Heart right ventricle (tissue), 16 donors: ENCODE measurements at regions not wholly inside any gene's neighbourhood (a gene's known extent, or its start where the extent isn't known, plus 50 kb on each side); places are given as distances from the start of the nearest gene placed in this dataset.

ENCODE experiments used
- ATAC-seq, 8 donors: fragments of 200-7000 bp; cut with Tn5 transposase; one replicate each; pipeline ENCODE4 v1.9.1; 2020; ENCODE audit warnings: mild to moderate bottlenecking in 8 of 8, moderate library complexity in 8 of 8, moderate number of reproducible peaks in 1 of 8
- DNase-seq, 2 donors: peaks; one replicate each; pipeline ENCODE4 v3.0.0-alpha.2; 2020
- H3K27ac ChIP-seq, 10 donors: fragments of 200-600 bp; sonication (generic) in 2 of 10; one replicate each; pipeline versions ENCODE4 v1.5.0 to v1.8.0; 2020 to 2022; ENCODE audit warnings: mild to moderate bottlenecking in 3 of 10
- H3K27me3 ChIP-seq, 7 donors: fragments of 200-600 bp; one replicate each; pipeline ENCODE4 v1.8.0; 2021 to 2022; ENCODE audit warnings: mild to moderate bottlenecking in 2 of 7
- H3K36me3 ChIP-seq, 9 donors: fragments of 200-600 bp; sonication (generic) in 1 of 9; one replicate each; pipeline versions ENCODE4 v1.5.0 to v1.8.0; 2020 to 2022; ENCODE audit warnings: mild to moderate bottlenecking in 2 of 9
- H3K4me1 ChIP-seq, 9 donors: fragments of 200-600 bp; sonication (generic) in 1 of 9; one replicate each; pipeline versions ENCODE4 v1.5.0 to v1.8.0; 2020 to 2022; ENCODE audit warnings: mild to moderate bottlenecking in 4 of 9
- H3K4me3 ChIP-seq, 10 donors: fragments of 200-600 bp; sonication (generic) in 2 of 10; one replicate each; pipeline versions ENCODE4 v1.5.0 to v1.8.0; 2020 to 2022; ENCODE audit warnings: mild to moderate bottlenecking in 7 of 10, moderate library complexity in 2 of 10
- H3K9me3 ChIP-seq, 11 donors: fragments of 200-600 bp in 10 of 11; sonication (generic) in 2 of 11; one replicate each; pipeline versions ENCODE4 v1.5.0 to v1.8.0; 2013 to 2022; ENCODE audit warnings: mild to moderate bottlenecking in 2 of 11, control low read depth in 1 of 11, moderate library complexity in 1 of 11
- CTCF ChIP-seq, 9 donors: fragments of 200-600 bp; sonication (generic) in 2 of 9; IDR thresholded peaks; one replicate each; pipeline versions ENCODE4 v1.5.0 to v1.8.0; 2021 to 2022; ENCODE audit warnings: antibody characterized with exemption in 9 of 9, mild to moderate bottlenecking in 5 of 9, moderate library complexity in 1 of 9
- WGBS, 2 donors: extraction: QIAGEN DNeasy Blood & Tissue Kit; methylation state at CpG; one replicate each; pipeline ENCODE4 v1.1.7; 2013; ENCODE audit warnings: inconsistent platforms in 1 of 2; 5-methylcytosine and 5-hydroxymethylcytosine counted together
- intact Hi-C, 10 donors: fragments of 100-400 bp; cut with DNase I; formaldehyde crosslinking; loops; one replicate each; pipeline versions ENCODE4 v1.11.1 to v1.14.2; 2022
- donor health status: Arrhythmogenic right ventricular cardiomyopathy.
- donor health status: ischemic (EF 13 %, LVEDD 7.1; RV severe dilation, severe dysfunction).
- donor health status: healthy with polysubstance abuse.
- donor health status: DM: no; HTN: yes; CAD: no.
- donor health status: DM: no; HTN: no; CAD: no.
- donor health status: ischemic (EF 25% LVEDD 6.9; RV normal size, moderate dysfunction).
- donor health status: ischemic (EF 25% LVEDD 5.7; RV mildly dilated, moderate dysfunction).
- donor health status: healthy.
- donor health status: DM: yes; HTN: yes; CAD: no.
- donor health status: Ischemic cardiomyopathy.
- donor health status: ischemic (EF 35%, LVEDD 5.7; RV mildly dilated, moderate dysfunction).
- donor health status: nonischemic (EF 11% LVEDD 7.7; RV severe dilation, severe dysfunction).
- donor health status: DM: yes; HTN: yes; CAD: no.
- donor health status: PGD.
- donor health status: ischemic (EF 29% LVEDD 5.4; RV normal size, mild dysfunction).
- donor health status: nonischemic (EF 23%, LVEDD 6.1; RV moderate dilation, normal function).

- Histone ChIP-seq H3K4me1 (peaks cover 0 to 47% (median 11%) of the 10 kb centered on the region in 9 donors), H3K27me3 (no peaks in the 10 kb centered on the region), H3K27ac (peak overlapping the region; percentile 51 to 95 (median 86)), H3K4me3 (peak overlapping the region in 9 of 10 donors; percentile 11 to 52 (median 45)), H3K36me3 (no peaks in the 10 kb centered on the region), H3K9me3 (no peaks in the 10 kb centered on the region)
- intact Hi-C loops: loop anchor here in 4 of 10 donors (5.0 to 10.0 kb wide), 5 partner anchors 105 to 595 kb away; partner anchors contain the start of gene FUT8 (in 3 of the 4)
- 18 to 20% methylated on average over 28 of the region's 28 CpGs for WGBS, 2 donors
- peak; percentile 70 to 95 (median 90) for ATAC-seq
- peak; percentile 49 to 78 for DNase-seq
- TF ChIP-seq CTCF (IDR thresholded peaks at IDR 0.05): no peak
Measured at GRCh38 chr14:65229748-65230728, 127.7 kb upstream of the MAX start.

GRCh38 chr14:65231286-65231980, 129.1 kb upstream of the MAX start:
- H3K27ac ChIP-seq: peak overlapping the region in 8 of 10 donors; percentile 54 to 95 (median 87)
- H3K36me3 ChIP-seq: no peaks in the 10 kb centered on the region
- H3K9me3 ChIP-seq: no peaks in the 10 kb centered on the region
- H3K4me1 ChIP-seq: peaks cover 0 to 43% (median 11%) of the 10 kb centered on the region in 9 donors
- H3K4me3 ChIP-seq: no peak overlapping the region
- ATAC-seq (no peak), DNase-seq (no peak)
- 88 to 92% methylated on average over 6 of the region's 6 CpGs for WGBS, 2 donors
- no peaks in the 10 kb centered on the region for H3K27me3 ChIP-seq
- no peak for TF ChIP-seq CTCF (IDR thresholded peaks at IDR 0.05)
- intact Hi-C loops: loop anchor here in 1 of 10 donors (10.0 kb wide), 1 partner anchor 103 kb away; no protein-coding TSS in a partner anchor

- Histone ChIP-seq H3K27me3 (no peaks in the 10 kb centered on the region), H3K36me3 (no peaks in the 10 kb centered on the region), H3K9me3 (no peaks in the 10 kb centered on the region), H3K4me1 (peaks cover 0 to 46% (median 11%) of the 10 kb centered on the region in 9 donors), H3K27ac (no peak overlapping the region), H3K4me3 (no peak overlapping the region)
- ATAC-seq (no peak), DNase-seq (no peak)
- intact Hi-C loops: loop anchor here in 1 of 10 donors (10.0 kb wide), 1 partner anchor 100 kb away; no protein-coding TSS in a partner anchor
- 91 to 92% methylated on average over 5 of the region's 5 CpGs for WGBS, 2 donors
- no peak for TF ChIP-seq CTCF (IDR thresholded peaks at IDR 0.05)
Measured at GRCh38 chr14:65234752-65235361, 132.5 kb upstream of the MAX start.
